H4 (cell line): ENCODE measurements at regions not wholly inside any gene's neighbourhood (a gene's known extent, or its start where the extent isn't known, plus 50 kb on each side); places are given as distances from the start of the nearest gene placed in this dataset.

Source experiments
- DNase-seq: peaks from one replicate; pipeline ENCODE4 v3.0.0-alpha.2; 2015; ENCODE audit warnings: low spot score

GRCh38 chr3:180284331-180285110, 247.8 kb upstream of the PEX5L start:
- DNase-seq = no peak

GRCh38 chr3:180287703-180288102, 251.0 kb upstream of the PEX5L start:
- no peak for DNase-seq

DNA sequence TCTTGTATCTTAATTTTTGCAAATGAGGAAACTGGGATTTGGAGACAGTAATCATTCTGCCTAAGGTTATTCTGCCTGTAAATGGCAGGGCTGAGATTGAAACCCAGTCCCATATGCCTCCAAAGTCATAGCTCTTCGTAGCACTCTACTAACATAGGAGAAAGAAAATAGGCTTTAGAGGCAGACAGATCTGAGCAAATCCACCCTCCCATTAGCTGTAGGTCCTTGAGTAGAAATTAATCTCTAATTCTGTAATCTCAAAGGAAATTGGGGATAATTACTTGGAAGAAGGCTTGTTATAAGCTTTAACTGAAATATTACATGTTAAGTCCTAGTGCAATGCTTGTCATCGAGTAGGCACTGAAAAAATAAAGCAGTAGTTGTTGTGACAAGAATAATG, 252.1 kb upstream of the PEX5L start:
- no peak for DNase-seq

- DNase-seq = no peak
Observed at GRCh38 chr3:180290300-180290699, 253.6 kb upstream of the PEX5L start.

DNA sequence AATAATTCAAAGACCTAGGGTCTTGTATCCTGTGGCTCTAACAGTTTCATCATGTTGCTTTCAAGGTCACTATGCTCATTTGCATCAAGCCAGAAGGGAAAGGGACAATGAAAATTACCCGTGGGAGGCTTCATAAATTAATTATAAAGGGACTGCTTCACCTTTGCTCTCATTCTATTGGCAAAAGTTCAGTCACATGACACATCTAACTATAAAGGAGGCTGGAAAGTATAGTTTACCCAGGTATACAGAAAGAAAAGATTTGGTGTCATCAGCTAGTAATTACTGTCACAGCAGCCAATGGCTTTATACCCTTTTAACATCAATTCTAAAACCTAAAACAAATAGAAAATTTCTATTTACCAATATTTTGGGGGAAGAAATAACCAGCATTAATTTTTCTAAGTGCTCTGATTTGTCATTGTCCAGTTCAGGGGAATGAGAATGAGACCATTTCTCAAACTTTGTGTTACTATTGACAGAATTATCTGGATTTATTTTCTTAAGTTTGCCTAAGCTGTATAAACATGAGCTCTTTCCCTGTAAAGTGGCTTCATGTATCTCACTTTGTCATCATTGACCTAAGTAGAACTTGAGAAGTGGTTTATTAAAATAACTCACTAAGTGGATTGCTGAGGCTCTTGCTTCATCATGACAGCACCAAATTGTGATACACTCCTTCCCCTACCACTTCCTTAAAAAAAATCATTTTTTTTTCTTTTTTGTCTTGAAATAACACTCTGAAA, 257.7 kb upstream of the PEX5L start:
- no peak for DNase-seq

- DNase-seq = no peak
Observed at GRCh38 chr3:180295811-180296210, 259.1 kb upstream of the PEX5L start.

DNA sequence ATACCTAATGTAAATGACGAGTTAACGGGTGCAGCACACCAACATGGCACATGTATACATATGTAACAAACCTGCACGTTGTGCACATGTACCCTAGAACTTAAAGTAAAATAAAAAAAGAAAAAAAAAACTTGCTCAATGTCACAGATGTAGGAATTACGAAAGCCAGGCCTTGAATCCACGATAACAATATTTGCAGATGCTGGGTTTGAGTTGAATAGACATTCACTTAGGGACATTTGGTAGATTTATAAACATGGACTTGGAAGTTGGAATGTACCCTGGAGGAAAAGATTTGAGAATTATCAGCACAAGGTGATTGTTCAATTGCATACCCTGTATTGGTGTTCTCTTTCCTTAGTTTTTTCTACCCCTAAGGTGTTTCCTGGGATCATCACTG, 260.2 kb upstream of the PEX5L start:
- DNase-seq = no peak

GRCh38 chr3:180306155-180306554, 269.4 kb upstream of the PEX5L start:
- DNase-seq = no peak

- DNase-seq = peak; percentile 11
Observed at GRCh38 chr3:180306691-180307090, 270.0 kb upstream of the PEX5L start.

- no peak for DNase-seq
Observed at GRCh38 chr3:180311242-180311641, 274.5 kb upstream of the PEX5L start.

GRCh38 chr3:180316321-180316720, 279.6 kb upstream of the PEX5L start:
- DNase-seq = no peak

DNA sequence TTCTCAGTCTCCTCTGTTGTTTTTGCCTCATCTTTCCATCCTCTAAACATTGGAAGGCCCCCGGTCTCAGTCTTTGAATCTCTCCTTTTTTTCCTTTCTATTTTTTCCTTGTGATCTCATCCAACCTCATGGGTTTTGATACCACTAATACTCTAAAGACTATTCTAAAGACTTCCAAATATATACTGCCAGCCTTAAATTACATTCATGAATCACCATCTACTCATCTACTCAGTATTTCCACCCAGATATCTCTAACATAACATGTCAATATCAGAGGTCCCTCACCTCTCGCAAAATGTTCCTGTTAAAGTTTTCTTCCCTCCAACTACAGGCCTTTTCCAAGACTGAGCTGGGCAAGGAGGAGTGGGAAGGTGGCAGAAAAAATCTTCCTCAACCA, 282.5 kb upstream of the TTC14 start:
- DNase-seq = no peak

GRCh38 chr3:180320631-180321030, 281.3 kb upstream of the TTC14 start:
- DNase-seq = no peak

GRCh38 chr3:180321534-180321933, 280.4 kb upstream of the TTC14 start:
- DNase-seq = no peak

GRCh38 chr3:180322829-180323228, 279.1 kb upstream of the TTC14 start:
- DNase-seq = no peak

- DNase-seq = no peak
Observed at GRCh38 chr3:180324791-180325190, 277.2 kb upstream of the TTC14 start.

- DNase-seq = no peak
Observed at GRCh38 chr3:180325533-180325932, 276.4 kb upstream of the TTC14 start.

DNA sequence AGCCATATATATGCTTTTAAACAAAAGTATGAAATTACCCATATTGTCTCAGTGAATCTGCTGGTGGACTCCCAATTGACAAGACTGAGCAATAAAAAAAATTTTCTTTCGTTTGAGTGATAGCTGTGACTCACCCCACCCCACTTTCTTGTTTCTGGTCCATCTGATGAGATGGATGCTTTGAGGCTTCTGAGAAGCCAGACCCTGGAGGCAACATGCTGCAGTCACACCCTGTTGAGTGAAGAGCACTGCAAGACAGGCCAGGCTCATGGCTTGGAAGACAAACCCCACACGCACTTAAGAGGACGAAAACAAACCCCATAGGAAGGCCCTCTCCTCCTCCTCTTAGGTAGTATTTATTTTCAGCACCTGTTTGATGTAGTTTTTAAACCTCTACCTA, 276.0 kb upstream of the TTC14 start:
- no peak for DNase-seq

GRCh38 chr3:180329187-180329586, 272.8 kb upstream of the TTC14 start:
- DNase-seq = no peak

- DNase-seq = no peak
Observed at GRCh38 chr3:180329847-180330246, 272.1 kb upstream of the TTC14 start.

DNA sequence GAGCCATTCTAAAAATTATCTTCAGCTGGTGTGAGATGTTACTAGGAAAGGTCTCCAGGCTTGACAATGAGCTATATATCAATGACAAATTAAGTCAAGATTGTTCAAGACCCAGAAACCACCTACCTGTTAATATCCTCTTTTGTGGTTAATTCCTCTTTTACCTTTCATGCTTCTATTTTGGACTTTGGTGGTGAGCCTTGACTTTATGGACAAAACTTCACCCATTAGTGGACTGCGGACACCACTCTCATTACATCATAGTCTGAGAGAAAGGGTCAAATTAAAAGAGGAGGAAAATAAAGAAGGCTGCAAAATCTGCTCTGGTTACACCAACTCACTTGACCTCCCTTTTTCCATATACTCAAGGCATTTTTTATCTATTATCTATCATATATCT, 271.5 kb upstream of the TTC14 start:
- DNase-seq = no peak

DNA sequence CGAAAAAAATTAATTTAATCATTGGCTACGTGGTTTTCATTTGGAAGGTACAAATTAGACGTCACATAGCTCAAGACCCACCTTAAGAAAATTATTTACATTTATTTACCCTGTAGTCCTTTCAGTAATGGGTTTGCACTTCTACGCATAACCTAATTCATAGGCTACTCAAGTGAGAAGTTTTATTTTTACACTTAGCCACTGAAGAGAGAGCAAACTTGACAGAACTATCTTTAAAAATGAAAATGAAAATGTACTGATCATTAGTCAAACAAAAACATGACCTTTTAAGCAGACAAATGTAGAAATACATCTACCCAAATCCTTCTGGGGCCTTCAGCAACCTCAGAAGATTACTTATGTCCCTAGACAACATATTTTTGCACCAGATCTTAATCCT, 269.4 kb upstream of the TTC14 start:
- DNase-seq = no peak

DNA sequence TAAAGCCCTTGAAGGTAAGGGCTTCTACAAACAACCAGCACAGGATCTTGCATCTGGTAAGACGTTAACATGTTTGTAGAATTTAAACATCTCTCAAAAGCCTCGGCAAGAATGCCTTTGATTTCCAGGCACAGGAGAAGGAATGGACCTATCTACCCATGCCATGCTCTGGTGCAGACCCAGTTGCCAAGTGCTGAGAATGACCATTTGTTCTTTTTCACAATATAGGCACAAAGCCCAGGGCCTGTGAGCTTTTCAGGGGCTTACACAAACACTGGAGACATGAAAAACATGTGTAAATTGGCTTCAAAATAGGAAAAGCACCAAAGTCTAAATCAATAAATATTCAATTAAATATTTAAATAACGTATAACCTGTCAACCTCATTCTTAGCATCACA, 266.9 kb upstream of the TTC14 start:
- DNase-seq = no peak
